H1 (cell line): ENCODE measurements at regions not wholly inside any gene's neighbourhood (a gene's known extent, or its start where the extent isn't known, plus 50 kb on each side); places are given as distances from the start of the nearest gene placed in this dataset.

Experiments used
- CTBP2 ChIP-seq: IDR thresholded peaks from 2 replicates; pipeline ENCODE4 v1.7.0; 2011; ENCODE audit warnings: borderline replicate concordance, mild to moderate bottlenecking, moderate library complexity, mixed read lengths, low read length; ENCODE audit not compliant: insufficient read depth, insufficient read length
- CTCF ChIP-seq, 3 experiments: IDR thresholded peaks; 1 replicate in 2 of 3; 2 replicates in 1 of 3; pipeline versions ENCODE4 v1.5.1 to v1.6.1; 2011; ENCODE audit warnings: low read length in 3 of 3, mild to moderate bottlenecking in 3 of 3, inconsistent platforms in 2 of 3, low read depth in 1 of 3, moderate library complexity in 1 of 3; ENCODE audit not compliant: insufficient read depth in 1 of 3; ENCODE audit errors: control extremely low read depth in 1 of 3
- HDAC6 ChIP-seq: IDR thresholded peaks from one replicate; pipeline ENCODE4 v1.7.1; 2012; ENCODE audit warnings: low read depth, mild to moderate bottlenecking, inconsistent platforms, low read length, moderate library complexity
- NANOG ChIP-seq: IDR thresholded peaks from 2 replicates; pipeline ENCODE4 v1.6.1; 2011; ENCODE audit warnings: low read length, low read depth, mild to moderate bottlenecking, inconsistent platforms; ENCODE audit not compliant: insufficient read depth, poor library complexity, severe bottlenecking
- NRF1 ChIP-seq: IDR thresholded peaks from 2 replicates; pipeline ENCODE4 v1.6.1; 2011; ENCODE audit warnings: mild to moderate bottlenecking, low read depth, low read length, improper control_type of control experiment
- TAF1 ChIP-seq: IDR thresholded peaks from 2 replicates; pipeline ENCODE4 v1.6.1; 2011; ENCODE audit warnings: mild to moderate bottlenecking, low read depth, low read length
- ZNF274 ChIP-seq: IDR thresholded peaks from 2 replicates; pipeline ENCODE4 v1.7.0; 2012; ENCODE audit warnings: low read length, borderline replicate concordance; ENCODE audit errors: extremely low read depth

GRCh38 chr2:196257086-196257485, 85.7 kb upstream of the STK17B start:
- no peak for TF ChIP-seq CTBP2
- TF ChIP-seq HDAC6 = no peak
- TF ChIP-seq TAF1 = no peak
- no peak for TF ChIP-seq NANOG
- no peak for TF ChIP-seq ZNF274
- no peak for TF ChIP-seq CTCF (IDR thresholded peaks at IDR 0.05; ENCODE audit: control extremely low read depth in 1 of 3, insufficient read depth in 1 of 3, low read depth in 1 of 3, low read length in 3 of 3)
- no peak for TF ChIP-seq NRF1
